GM12872 (cell line): ENCODE measurements at regions not wholly inside any gene's neighbourhood (a gene's known extent, or its start where the extent isn't known, plus 50 kb on each side); places are given as distances from the start of the nearest gene placed in this dataset.

Experiments used
- TF ChIP-seq, protein P1 (sequence below): IDR thresholded peaks from 3 replicates; pipeline ENCODE4 v1.5.1; 2011; ENCODE audit warnings: low read depth, mild to moderate bottlenecking, low read length, moderate library complexity; ENCODE audit not compliant: insufficient read depth

GRCh38 chr15:98369081-98369716 lies 279.1 kb upstream of the IGF1R start:
- TF ChIP-seq, protein P1, sequence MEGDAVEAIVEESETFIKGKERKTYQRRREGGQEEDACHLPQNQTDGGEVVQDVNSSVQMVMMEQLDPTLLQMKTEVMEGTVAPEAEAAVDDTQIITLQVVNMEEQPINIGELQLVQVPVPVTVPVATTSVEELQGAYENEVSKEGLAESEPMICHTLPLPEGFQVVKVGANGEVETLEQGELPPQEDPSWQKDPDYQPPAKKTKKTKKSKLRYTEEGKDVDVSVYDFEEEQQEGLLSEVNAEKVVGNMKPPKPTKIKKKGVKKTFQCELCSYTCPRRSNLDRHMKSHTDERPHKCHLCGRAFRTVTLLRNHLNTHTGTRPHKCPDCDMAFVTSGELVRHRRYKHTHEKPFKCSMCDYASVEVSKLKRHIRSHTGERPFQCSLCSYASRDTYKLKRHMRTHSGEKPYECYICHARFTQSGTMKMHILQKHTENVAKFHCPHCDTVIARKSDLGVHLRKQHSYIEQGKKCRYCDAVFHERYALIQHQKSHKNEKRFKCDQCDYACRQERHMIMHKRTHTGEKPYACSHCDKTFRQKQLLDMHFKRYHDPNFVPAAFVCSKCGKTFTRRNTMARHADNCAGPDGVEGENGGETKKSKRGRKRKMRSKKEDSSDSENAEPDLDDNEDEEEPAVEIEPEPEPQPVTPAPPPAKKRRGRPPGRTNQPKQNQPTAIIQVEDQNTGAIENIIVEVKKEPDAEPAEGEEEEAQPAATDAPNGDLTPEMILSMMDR: no peak

- TF ChIP-seq, protein P1: no peak
These were observed 272.6 kb upstream of the IGF1R start for GRCh38 chr15:98375513-98376340.

GRCh38 chr15:98380721-98381120 lies 267.6 kb upstream of the IGF1R start:
- TF ChIP-seq, protein P1: no peak

GRCh38 chr15:98381446-98381845 lies 266.9 kb upstream of the IGF1R start:
- TF ChIP-seq, protein P1: no peak

- TF ChIP-seq, protein P1: no peak
These were observed 266.2 kb upstream of the IGF1R start for GRCh38 chr15:98382139-98382538.

DNA sequence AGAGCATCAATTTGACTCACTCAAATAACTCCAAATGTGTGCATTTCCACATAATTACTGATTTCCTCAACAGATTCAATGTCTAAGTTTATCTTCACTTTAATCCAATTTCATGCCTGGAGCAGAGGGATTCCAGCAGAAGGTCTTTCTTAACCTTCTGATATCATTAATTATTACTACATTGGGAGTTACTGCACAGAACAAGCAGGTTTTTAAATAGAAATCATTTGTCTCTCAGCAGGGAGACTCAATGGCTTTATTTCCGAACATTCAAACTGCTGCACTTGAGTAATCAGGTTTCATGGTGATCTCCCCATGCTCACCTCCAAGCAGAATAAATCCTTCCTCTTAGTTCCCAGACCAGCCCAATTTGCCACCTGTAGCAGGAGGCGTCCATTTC lies 264.8 kb upstream of the IGF1R start:
- TF ChIP-seq, protein P1: no peak

- TF ChIP-seq, protein P1: no peak
These were observed 263.9 kb upstream of the IGF1R start for GRCh38 chr15:98384328-98385029.
